Spleen (tissue), 11 donors: ENCODE measurements at regions not wholly inside any gene's neighbourhood (a gene's known extent, or its start where the extent isn't known, plus 50 kb on each side); places are given as distances from the start of the nearest gene placed in this dataset.
"Not testable (repeated sequence)": the region's sequence is repeated elsewhere in the genome, so short reads cannot be mapped to it uniquely, and the experiment has no call there.

Experiments used
- DNase-seq: peaks from one replicate; pipeline ENCODE4 v3.0.0-alpha.2; 2020
- H3K27ac ChIP-seq, 8 donors: fragments of 200-600 bp; sonication (generic) in 7 of 8; 1 replicate in 4 of 8; 2 replicates in 4 of 8; pipeline versions ENCODE4 v1.5.0 to v1.8.0; 2016 to 2021; ENCODE audit warnings: inconsistent platforms in 4 of 8, mild to moderate bottlenecking in 4 of 8, moderate library complexity in 1 of 8
- H3K27me3 ChIP-seq, 7 donors: fragments of 200-600 bp; sonication (generic) in 6 of 7; replicated peaks in 1 of 7; 1 replicate in 4 of 7; 2 replicates in 3 of 7; pipeline versions ENCODE4 v1.5.0 to v1.8.0; 2016 to 2021; ENCODE audit warnings: inconsistent platforms in 3 of 7, mild to moderate bottlenecking in 1 of 7
- H3K36me3 ChIP-seq, 6 donors: fragments of 200-600 bp; sonication (generic) in 5 of 6; 1 replicate in 4 of 6; 2 replicates in 2 of 6; pipeline versions ENCODE4 v1.5.0 to v1.8.0; 2016 to 2021; ENCODE audit warnings: inconsistent platforms in 2 of 6
- H3K4me1 ChIP-seq, 6 donors: fragments of 200-600 bp; sonication (generic) in 5 of 6; 1 replicate in 3 of 6; 2 replicates in 3 of 6; pipeline versions ENCODE4 v1.5.0 to v1.8.0; 2016 to 2021; ENCODE audit warnings: inconsistent platforms in 3 of 6
- H3K4me3 ChIP-seq, 8 donors: fragments of 200-600 bp; sonication (generic) in 7 of 8; 1 replicate in 4 of 8; 2 replicates in 4 of 8; pipeline versions ENCODE4 v1.5.0 to v1.8.0; 2016 to 2021; ENCODE audit warnings: inconsistent platforms in 4 of 8, mild to moderate bottlenecking in 4 of 8, moderate library complexity in 2 of 8
- H3K9me3 ChIP-seq, 8 donors: fragments of 200-600 bp; sonication (generic) in 7 of 8; 1 replicate in 4 of 8; 2 replicates in 4 of 8; pipeline versions ENCODE4 v1.5.0 to v1.8.0; 2016 to 2021; ENCODE audit warnings: inconsistent platforms in 4 of 8
- CTCF ChIP-seq, 11 experiments: fragments of 200-600 bp in 7 of 11; fragments of 450-650 bp in 4 of 11; sonication (generic) in 4 of 11; IDR thresholded peaks in 8 of 11; conservative IDR thresholded peaks in 3 of 11; 1 replicate in 7 of 11; 2 replicates in 4 of 11; pipeline versions ENCODE4 v1.4.0 to v1.8.0; 2016 to 2021; ENCODE audit warnings: antibody characterized with exemption in 11 of 11, inconsistent platforms in 4 of 11, mild to moderate bottlenecking in 1 of 11
- POLR2A ChIP-seq, 3 donors: fragments of 450-650 bp; IDR thresholded peaks; one replicate each; pipeline ENCODE4 v1.5.1; 2017; ENCODE audit warnings: antibody characterized with exemption in 3 of 3, mild to moderate bottlenecking in 1 of 3
- POLR2AphosphoS5 ChIP-seq, 3 donors: sonication (generic); formaldehyde crosslinking; IDR thresholded peaks; one replicate each; pipeline ENCODE4 v1.5.1; 2017; ENCODE audit warnings: antibody characterized with exemption in 3 of 3
- WGBS, 5 donors: extraction: QIAGEN DNeasy Blood & Tissue Kit in 3 of 5; methylation state at CpG; one replicate each; pipeline versions ENCODE4 v1.1.5 to v1.1.7; 2013 to 2018; 5-methylcytosine and 5-hydroxymethylcytosine counted together
- intact Hi-C: fragments of 100-400 bp; cut with DNase I; formaldehyde crosslinking; loops from one replicate; pipeline ENCODE4 v1.15.0; 2023; ENCODE audit warnings: low total_unique reads
- donor health status: healthy with polysubstance abuse.
- donor health status: DM: no; HTN: no; CAD: no; lungs with moderate emphysema.
- donor health status: DM: no; HTN: no; CAD: no.
- donor health status: Bipolar disorder and iron deficiency.
- donor health status: healthy.
- donor health status: DM: no; HTN: no; CAD: no.
- donor health status: DM: yes; HTN: yes; CAD: no.

- no peaks in the 10 kb centered on the region for H3K36me3 ChIP-seq
- peaks cover 0 to 18% (median 16%) of the 10 kb centered on the region in 8 donors for H3K9me3 ChIP-seq
- H3K4me1 ChIP-seq, result peaks cover 0 to 33% (median 6%) of the 10 kb centered on the region in 6 donors
- H3K27me3 ChIP-seq, result no peaks in the 10 kb centered on the region
- TF ChIP-seq CTCF (IDR thresholded peaks at IDR 0.05 in 8 of 11, conservative IDR thresholded peaks at IDR 0.05 in 3 of 11) (no peak), POLR2AphosphoS5 (IDR thresholded peaks at IDR 0.05) (no peak), POLR2A (IDR thresholded peaks at IDR 0.05) (no peak)
- peak overlapping the region in 5 of 8 donors; percentile 39 to 62 (median 47) for H3K27ac ChIP-seq
- H3K4me3 ChIP-seq, result no peak overlapping the region
- intact Hi-C loops, result no loop called here
- WGBS, 5 donors, result 77 to 93% (median 80%) methylated on average over 5 of the region's 5 CpGs
- no peak for DNase-seq
These were observed 107.9 kb upstream of the ATL2 start for GRCh38 chr2:38484957-38485356.

GRCh38 chr2:38483776-38484501 lies 106.9 kb upstream of the ATL2 start:
- WGBS, 5 donors, result 61 to 73% (median 64%) methylated on average over 5 of the region's 5 CpGs
- peaks cover 0 to 20% (median 18%) of the 10 kb centered on the region in 8 donors for H3K9me3 ChIP-seq
- no peaks in the 10 kb centered on the region for H3K27me3 ChIP-seq
- H3K36me3 ChIP-seq, result no peaks in the 10 kb centered on the region
- peak overlapping the region in 7 of 8 donors; percentile 17 to 62 (median 45) for H3K27ac ChIP-seq
- intact Hi-C loops, result no loop called here
- H3K4me3 ChIP-seq, result no peak overlapping the region
- H3K4me1 ChIP-seq, result peaks cover 0 to 33% (median 6%) of the 10 kb centered on the region in 6 donors
- TF ChIP-seq POLR2AphosphoS5 (IDR thresholded peaks at IDR 0.05) (peak in 1 of 3 donors; percentile 36), CTCF (IDR thresholded peaks at IDR 0.05 in 8 of 11, conservative IDR thresholded peaks at IDR 0.05 in 3 of 11) (no peak)
- no peak for DNase-seq

GRCh38 chr2:38482710-38483109 lies 105.6 kb upstream of the ATL2 start:
- H3K36me3 ChIP-seq, intact Hi-C loops, H3K27ac ChIP-seq, DNase-seq, H3K4me3 ChIP-seq, H3K27me3 ChIP-seq: not testable (repeated sequence)
- Histone ChIP-seq H3K4me1 (peaks cover 0 to 28% (median 6%) of the 10 kb centered on the region in 6 donors), H3K9me3 (peaks cover 0 to 20% (median 18%) of the 10 kb centered on the region in 8 donors)
- WGBS, 5 donors, result 95 to 96% (median 96%) methylated on average over 6 of the region's 6 CpGs

GRCh38 chr2:38480617-38481016 lies 103.5 kb upstream of the ATL2 start:
- intact Hi-C loops, result no loop called here
- DNase-seq, result no peak
- TF ChIP-seq POLR2A (IDR thresholded peaks at IDR 0.05), result no peak
- TF ChIP-seq CTCF (IDR thresholded peaks at IDR 0.05 in 8 of 11, conservative IDR thresholded peaks at IDR 0.05 in 3 of 11), result no peak
- no peak for TF ChIP-seq POLR2AphosphoS5 (IDR thresholded peaks at IDR 0.05)
- Histone ChIP-seq H3K4me3 (no peak overlapping the region), H3K36me3 (no peaks in the 10 kb centered on the region), H3K9me3 (peaks cover 0 to 20% (median 18%) of the 10 kb centered on the region in 8 donors), H3K27ac (no peak overlapping the region), H3K27me3 (peaks cover 0 to 7% (median 0%) of the 10 kb centered on the region in 7 donors), H3K4me1 (peaks cover 0 to 14% (median 3%) of the 10 kb centered on the region in 6 donors)
